Limb (tissue), 2 donors: ENCODE measurements at regions not wholly inside any gene's neighbourhood (a gene's known extent, or its start where the extent isn't known, plus 50 kb on each side); places are given as distances from the start of the nearest gene placed in this dataset.

Experiments
- DNase-seq, 2 donors: peaks; one replicate each; pipeline ENCODE4 v3.0.0-alpha.2; 2016; ENCODE audit errors: extremely low spot score in 2 of 2

- peak in 1 of 2 donors; percentile 20 for DNase-seq
Measured at GRCh38 chr14:62006116-62006731, 244.0 kb downstream of the SNAPC1 start.

DNA sequence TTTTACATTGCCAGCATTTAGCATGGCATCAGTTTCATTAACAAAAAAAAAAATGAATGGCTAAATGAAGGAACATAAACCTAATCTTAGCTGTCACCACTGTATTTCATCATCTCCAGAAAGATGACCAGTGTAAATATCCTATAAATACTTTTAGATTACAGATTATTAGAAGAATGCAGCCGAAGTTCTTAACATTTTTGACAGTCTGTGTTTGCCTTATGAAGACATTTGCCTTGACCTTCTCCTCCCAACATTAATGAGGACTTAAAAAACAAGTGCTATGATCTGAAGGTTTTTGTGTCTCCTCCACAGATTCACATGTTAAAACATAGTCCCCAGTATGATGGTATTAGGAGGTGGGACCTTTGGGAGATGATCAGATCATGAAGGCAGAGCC is 253.0 kb downstream of the SNAPC1 start:
- DNase-seq, result no peak

GRCh38 chr14:62015945-62016344 is 253.7 kb downstream of the SNAPC1 start:
- peak in 1 of 2 donors; percentile 32 for DNase-seq

GRCh38 chr14:62017651-62018230 is 255.5 kb downstream of the SNAPC1 start:
- no peak for DNase-seq

GRCh38 chr14:62018606-62019005 is 256.4 kb downstream of the SNAPC1 start:
- no peak for DNase-seq

DNA sequence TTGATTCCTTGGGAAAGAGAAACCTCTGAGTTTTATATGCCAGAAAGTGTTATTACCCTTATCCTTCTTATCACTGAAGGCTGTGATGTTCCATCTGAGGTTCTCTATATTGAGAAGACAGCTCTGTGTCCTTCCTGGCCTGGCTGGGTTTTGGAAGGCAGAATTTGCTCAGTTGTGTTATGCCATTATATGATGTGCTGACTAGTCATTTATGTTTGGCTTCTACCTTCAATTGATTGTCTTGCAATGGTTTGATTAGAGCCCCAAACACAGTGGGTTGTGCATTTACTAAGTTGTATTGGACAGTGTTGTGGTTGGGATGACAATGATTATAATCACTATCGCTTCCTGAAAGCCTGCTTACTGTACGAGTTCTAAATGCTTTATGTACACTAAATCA is 265.7 kb downstream of the SNAPC1 start:
- no peak for DNase-seq

DNA sequence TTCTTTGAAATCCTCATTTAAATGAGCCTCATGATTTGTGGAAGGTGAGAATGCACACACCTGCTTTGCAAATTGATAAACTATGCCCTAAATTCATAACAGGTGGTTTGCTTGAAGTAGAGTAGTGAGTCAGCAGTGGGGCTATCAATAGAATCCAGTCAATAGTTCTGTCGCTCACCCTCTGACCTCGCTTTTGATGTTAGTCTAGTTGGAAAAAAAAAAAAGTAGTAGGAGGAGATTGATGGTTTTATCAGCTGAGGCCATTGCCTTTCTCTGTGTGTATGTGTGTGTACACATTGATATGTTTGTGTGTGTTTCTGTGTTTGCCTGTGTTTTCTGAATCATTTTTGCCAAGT is 267.3 kb downstream of the SNAPC1 start:
- no peak for DNase-seq

DNA sequence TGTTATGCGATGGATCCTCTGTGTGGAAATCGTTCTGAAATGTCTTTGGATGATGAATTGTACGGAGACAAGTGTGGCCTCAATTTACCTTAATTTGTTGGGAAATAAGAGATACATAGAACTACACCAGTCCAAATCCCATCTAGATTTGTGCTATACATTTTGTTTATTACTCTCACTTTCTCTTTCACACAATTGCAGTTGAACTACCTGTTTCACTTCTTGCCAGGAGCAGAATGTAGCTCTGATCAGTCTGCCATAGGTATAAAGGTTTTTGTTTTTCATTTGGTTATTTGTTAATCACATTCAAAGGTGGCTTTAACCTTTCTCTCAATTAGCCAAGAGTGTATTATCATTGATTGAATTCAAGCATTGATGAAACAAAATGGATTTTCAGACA is 268.2 kb downstream of the SNAPC1 start:
- no peak for DNase-seq

DNA sequence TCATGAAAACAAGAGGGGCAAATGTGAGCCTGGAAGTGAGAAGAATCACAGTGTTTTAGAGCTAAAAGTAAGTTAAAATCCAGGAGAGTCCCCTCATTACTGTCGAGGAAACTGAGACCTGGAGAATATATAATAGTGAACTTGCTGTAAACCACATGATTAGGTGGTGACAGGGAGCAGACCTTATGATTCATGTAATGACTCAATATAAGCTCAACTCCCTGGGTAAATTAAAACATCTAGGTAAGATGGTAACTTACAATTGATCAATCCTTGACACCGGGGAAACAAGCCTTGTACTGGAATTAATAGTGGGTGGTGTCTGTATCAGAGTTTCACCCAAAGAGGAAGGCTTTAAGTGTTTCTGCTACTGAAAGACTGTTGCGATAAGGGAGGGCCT is 269.3 kb downstream of the SNAPC1 start:
- DNase-seq, result no peak

DNA sequence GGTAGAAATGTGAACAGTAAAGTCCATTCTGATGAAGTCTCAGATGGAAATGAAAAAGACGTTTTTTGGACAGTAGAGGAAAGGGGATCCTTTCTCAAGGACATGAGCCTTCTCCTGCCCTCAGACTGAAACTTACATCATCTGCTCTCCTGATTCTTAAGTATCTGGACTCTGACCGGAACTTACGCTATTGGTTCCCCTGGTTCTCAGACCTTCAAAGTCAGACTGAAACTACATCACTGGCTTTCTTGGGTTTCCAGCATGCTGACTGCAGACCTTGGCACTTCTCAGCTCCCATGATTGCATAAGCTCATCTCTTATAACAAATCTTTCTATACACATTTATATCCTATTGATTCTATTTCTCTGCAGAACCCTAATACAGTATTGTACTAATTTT is 291.0 kb downstream of the SNAPC1 start:
- DNase-seq, result no peak

GRCh38 chr14:62056789-62057188 is 294.6 kb downstream of the SNAPC1 start:
- no peak for DNase-seq

DNA sequence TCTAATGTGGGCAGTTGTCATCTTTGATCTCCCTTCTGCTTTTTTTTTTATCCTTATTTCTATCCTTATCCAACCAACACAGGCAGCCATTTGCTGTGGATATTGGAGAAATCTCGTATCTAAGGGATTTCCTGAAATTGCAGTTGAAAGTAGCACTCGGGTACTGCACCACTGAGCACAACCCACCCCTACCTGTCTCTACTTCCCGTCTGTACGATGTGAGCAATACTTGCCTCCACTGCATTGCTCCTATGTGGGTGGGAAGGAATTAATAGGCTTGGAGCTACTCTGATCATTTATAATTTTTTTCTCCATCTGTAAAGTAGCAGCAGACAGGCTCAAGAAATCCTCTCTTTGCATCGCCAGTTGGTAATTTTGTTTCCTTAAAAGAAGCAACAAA is 300.4 kb downstream of the SNAPC1 start:
- no peak for DNase-seq

GRCh38 chr14:62064751-62065323 is 302.6 kb downstream of the SNAPC1 start:
- DNase-seq, result no peak

DNA sequence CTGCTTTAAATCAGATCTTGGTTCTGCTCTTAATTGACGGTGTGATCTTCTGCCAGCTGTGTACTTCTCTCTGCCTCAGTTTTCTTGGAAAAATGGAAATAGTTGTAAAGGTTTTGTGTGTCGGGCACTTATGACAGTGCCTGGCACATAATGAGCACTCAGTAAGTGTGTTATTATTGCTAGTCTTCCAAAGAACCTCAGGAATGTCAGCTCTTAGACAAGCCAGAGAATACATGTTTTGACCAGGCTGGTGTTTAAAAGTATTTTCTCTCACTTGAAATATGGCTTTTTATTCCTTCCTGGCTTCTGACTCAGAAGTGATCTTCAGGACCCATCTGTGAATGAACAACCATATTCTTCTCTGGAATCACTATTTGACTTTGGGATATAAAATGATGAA is 304.1 kb downstream of the SNAPC1 start:
- DNase-seq, result no peak

DNA sequence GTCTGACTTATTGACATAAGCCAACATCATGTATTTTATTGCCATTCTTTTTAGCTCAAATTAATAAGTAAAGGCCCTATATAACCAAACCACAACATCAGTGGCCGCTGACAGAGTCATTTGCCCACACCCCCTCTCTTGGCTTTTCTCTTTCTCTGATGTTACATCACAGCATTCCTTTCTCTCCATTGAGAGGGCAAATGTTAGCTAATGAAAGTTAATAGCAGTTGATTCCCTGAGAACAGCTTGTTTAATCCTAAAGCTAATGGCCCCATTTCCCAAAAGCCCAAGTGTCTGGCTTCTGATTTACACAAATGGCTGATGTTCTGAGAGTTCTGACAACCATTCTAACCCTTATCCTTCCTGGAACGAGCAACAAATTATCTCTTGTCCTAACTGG is 308.8 kb downstream of the SNAPC1 start:
- no peak for DNase-seq

DNA sequence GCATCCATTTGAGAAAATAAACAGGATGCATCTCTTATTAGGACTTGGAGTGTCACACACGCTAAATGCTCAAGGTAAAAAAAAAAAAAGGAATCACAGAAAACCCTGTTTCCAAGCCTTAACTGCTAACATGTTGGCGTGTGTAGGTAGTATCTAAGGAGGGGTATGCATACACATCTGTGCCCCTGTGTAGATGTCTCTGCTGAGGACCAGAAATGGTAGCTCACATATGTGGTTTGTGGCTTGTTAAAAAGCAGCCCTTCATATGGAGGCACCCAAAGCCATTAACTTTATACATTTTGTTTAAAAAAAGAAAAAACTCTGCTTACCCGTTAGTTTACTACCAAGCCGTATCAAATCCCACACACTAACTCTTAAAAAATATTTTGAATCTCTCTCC is 314.1 kb downstream of the SNAPC1 start:
- no peak for DNase-seq

GRCh38 chr14:62076825-62077605 is 314.8 kb downstream of the SNAPC1 start:
- DNase-seq, result no peak

DNA sequence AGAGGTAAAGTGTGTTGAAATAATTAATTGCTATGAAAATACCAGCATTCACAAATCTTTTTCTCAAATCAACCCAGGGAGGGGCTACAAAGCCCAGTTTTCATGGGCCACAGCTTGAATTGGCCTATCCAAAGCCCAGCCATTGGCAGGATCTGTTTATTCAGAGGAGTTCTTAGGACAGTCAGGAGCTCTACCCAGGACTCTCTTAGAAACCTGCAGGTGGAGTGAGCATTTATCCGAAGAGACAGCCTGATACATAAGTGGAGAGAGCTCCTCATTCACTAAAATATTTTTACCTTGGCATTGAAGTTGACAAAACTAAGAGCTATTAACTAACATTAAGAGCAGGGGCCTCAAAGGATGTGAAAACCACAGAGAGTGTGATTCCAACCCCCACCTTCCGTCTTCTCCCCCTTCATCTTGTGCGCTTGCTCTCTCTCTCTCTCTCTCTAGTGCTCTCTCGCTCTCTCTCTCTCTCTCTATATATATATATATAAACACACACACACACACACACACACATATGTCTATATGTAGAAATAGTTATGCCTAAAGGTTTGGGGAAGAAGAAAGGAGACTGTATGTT is 315.5 kb downstream of the SNAPC1 start:
- no peak for DNase-seq

GRCh38 chr14:62079038-62079437 is 316.8 kb downstream of the SNAPC1 start:
- no peak for DNase-seq

DNA sequence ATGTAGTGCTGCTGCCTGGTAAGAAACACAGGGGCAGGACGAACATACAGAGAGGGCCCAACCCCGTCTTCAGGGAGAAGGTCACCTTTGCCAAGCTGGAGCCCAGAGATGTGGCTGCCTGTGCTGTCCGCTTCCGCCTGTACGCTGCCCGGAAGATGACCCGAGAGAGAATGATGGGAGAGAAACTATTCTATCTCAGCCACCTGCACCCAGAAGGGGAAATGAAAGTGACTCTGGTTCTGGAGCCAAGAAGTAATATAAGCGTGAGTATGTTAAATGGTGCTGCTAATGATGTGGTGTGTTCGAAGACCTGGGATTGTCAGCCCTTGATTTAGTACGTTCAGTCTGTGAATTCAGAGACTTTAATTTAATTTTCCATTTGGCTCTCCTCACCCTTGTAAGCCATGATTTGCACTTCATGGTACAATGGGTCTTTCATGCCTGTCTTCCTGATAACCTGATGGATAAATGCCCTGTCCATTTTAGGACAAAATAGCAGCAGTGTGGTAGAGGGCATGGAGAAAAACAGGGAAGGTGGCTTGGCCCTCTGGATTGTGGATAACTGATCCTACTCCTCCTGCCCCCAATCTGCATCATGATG is 318.9 kb downstream of the SNAPC1 start:
- peak in 1 of 2 donors; percentile 18 for DNase-seq

DNA sequence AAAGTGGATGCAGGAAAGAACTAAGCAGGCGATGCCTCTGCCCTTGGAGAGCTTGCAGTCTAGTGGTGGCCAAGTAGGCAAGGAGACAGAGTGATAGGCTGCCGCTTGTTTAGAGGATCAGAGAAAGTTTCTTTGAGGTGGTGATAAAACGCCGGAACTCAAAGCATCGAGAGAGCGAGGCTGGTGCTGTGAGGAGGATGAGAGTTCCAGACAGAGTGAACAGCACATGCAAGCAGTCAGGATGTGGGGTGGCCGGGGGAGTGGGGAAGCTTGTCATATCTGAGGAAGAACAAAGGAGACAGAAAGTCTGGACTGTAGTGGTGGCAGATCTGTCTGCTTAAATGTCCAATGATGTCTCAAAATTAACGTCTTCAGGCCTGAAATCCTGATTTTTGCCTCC is 319.7 kb downstream of the SNAPC1 start:
- DNase-seq, result no peak

DNA sequence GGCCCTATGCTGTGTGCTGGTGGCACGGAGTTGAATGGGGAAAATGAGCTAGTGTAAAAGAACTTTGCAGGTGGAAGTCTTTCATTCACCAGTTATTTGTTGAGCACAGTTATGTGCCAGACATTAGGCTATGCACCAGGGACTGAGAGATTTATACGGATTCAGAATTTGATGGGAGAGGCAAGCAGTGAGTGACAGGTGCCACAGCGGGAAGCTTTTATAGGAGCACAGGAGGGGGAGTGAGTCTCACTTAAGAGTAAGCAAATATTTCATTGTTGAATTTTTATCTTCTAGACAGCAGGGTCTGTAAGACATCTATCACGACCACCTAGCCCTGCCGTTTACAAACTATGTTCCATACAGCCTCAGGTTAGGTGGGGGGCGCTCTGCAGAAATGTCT is 320.6 kb downstream of the SNAPC1 start:
- DNase-seq, result no peak
